SK-MEL-5 (cell line): ENCODE measurements at regions not wholly inside any gene's neighbourhood (a gene's known extent, or its start where the extent isn't known, plus 50 kb on each side); places are given as distances from the start of the nearest gene placed in this dataset.

Source experiments
- DNase-seq: peaks from one replicate; pipeline ENCODE4 v3.0.0-alpha.2; 2016; ENCODE audit warnings: low read depth, low spot score
- in situ Hi-C: cut with HindIII; loops from 2 replicates; pipeline ENCODE4 v1.10.0; 2016; ENCODE audit warnings: low sequenced_read_pairs, high pct_unique_total_duplicates, low pct_unique_long_range_greater_than_20kb

DNA sequence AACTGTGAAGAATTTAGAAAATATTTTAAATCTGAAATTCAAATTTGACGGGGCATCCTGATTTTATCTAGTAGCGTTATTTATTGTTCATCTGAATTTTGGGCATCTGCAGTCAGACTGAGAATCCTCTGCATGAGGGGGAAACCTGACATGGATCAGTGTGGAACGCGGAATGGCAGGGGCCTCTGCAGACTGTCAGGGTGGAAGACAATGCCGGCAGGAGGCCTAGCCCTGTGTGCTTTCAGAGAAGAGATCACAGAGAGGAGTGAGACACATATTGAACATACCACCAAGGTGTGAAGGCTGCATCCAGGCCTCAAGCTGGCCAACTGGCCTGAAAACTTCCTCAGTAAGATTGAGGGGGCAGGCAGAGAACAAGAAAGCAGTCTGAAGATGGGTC is 921.1 kb upstream of the GHITM start:
- in situ Hi-C loops: no loop called here
- DNase-seq: no peak

DNA sequence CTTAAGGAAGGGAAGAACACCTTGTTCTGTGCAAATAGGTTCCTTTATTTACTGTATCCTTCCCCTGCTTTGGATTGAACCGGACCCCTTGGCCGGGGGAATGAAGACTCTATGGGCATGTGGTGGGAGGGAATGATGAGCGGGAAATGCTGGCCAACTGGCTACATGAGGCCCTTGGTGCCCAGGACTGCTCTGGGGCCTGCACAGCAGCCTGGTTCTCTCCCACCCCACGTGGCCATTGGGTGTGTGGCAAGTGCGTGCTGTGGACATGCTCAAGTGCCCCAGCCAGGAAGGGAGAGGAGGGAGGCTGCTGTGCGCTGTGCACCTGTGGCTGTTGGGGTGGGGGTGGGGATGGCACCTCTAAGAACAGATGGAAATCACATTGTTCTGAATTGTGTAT is 917.0 kb upstream of the GHITM start:
- DNase-seq: no peak
- in situ Hi-C loops: no loop called here

DNA sequence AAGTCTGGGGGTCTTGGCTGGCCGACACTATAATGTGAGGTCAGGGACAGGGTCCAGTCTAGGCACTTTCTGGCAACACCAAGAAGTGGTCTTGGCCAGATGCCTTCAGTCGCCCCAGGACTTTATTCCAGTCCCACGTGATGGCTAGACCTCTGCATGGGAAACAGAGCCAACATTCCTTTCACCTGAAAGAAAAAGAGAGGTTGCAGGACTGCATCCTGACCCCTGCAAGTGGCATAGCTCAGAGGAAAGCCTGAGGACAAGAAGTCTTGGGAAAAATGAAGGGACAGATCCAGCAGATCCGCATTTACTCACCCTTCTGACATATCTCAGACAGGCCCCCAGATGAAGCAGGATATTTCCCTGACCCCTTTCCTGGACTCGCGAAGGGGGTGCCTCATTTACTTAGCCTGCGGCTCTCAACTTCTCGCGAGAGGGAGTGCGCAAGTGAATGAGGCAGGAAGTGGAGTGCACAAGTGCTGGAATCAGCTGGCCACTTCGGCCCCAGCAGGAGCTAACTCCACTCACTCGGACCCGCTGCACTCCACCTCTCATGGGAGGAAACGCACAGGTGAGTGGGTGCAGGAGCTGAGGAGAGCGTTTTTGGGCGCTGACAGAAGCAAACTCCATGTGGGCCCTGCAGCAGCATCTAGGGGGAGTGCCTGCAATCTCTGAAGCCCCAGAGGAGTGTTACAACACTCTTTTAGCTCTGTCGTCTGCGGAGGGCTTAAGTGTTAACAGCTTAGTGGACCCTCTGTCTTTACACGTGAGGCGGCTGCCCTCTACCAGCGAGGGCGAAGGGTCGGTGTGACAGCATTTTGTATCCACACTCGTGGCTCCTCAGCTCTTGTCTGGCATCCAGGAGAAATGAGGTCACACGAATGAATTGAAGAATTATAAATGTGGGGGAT is 916.2 kb upstream of the GHITM start:
- no peak for DNase-seq
- in situ Hi-C loops: no loop called here

DNA sequence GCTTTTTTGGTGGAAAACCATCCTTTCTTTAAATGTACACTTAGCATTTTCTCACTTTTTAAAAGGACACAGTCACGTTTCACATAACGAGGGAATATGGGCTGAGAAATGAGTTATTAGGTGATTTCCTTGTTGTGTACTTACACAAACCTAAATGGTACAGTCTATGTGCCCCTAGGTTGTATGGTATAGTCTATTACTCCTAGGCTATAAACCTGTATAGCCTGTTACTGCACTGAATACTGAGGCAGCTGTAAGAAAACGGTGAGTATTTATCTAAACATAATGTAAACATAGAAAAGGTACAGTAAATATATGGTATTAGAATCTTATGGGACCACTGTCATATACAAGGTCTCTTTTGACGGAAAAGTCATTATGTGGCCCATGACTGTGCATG is 913.5 kb upstream of the GHITM start:
- DNase-seq: no peak
- in situ Hi-C loops: no loop called here

DNA sequence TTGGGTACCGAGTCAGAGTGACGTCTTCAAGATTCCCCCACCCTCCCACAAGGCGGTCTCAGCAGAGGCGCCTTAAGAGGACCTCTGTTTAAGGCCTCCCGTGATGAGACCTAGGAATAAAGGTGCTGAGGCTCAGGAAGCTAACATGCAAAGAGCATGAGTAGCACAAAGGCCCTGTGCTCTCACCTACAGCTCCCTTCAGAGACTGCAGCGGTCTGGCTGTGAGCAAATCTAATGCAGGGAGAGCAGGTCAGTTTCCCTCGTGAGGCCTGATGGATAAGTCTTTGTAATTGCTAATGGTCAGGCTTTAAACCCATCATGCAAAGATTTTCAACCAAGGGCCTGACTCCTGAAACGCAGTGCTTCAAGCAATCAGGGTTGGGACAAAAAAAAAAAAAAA is 909.3 kb upstream of the GHITM start:
- in situ Hi-C loops: no loop called here

DNA sequence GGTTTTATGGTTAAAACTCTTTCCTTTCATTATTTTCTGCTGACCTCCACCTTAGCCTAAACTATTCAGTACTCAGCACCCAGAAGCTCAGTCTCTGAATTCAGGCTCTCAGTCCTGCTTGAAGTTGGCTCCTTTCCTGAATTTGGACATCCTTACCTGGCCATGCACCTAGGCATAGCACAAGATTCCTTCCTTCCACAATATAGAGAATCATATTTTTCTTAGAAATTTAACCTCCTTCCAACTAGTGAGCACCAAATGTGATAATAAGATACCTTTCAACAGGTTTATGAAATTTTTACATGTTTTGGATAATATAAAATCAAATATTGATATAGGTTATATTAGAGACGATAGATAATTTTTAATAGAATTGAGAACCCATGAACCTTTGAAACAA is 905.6 kb upstream of the GHITM start:
- in situ Hi-C loops: no loop called here
- DNase-seq: no peak

More for the DNA sequence above, 909.3 kb upstream of the GHITM start:
- DNase-seq: no peak

DNA sequence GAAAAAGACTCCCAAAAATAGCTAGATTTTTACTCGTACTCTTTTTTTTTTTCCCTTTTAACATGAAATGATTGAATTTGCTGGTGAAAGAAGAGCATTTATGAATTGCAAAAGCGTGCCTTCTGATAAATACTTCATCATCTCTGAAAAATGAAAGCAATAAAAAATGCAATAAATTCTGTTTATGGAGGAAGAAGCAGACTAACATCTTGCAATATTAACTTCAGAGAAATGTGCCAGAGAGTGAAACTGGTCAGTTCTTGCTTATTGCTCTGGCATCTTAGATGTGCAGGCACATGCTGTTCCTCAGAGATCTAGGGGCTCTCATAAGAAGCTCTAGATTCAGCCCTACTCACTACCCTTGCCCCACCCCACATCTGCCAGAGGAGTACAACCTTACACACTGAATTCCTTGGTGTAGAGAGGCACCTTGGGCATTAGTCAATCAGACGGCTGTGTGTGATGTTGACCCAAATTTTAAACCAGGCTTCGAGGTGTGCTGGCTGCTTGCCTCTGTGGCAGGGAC is 891.1 kb upstream of the GHITM start:
- in situ Hi-C loops: no loop called here
- no peak for DNase-seq

DNA sequence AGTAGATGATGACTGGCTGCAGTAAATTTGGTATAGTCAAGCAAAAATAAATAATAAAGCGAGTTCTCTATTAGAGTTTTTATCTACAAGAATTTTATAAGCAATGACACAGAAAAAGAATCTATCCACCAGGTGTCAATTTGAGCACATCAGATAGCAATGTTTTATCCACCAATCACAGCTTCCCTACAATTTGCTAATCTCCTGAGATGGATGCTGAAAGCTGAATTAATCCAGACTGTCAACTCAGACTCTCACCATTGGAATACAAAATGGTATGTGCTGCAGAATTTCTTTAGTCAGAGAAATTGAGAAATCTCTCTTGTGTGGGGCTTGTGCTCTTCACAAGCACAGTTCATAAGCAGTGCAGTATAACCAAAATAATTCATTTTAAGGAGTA is 888.9 kb upstream of the GHITM start:
- in situ Hi-C loops: no loop called here
- no peak for DNase-seq

DNA sequence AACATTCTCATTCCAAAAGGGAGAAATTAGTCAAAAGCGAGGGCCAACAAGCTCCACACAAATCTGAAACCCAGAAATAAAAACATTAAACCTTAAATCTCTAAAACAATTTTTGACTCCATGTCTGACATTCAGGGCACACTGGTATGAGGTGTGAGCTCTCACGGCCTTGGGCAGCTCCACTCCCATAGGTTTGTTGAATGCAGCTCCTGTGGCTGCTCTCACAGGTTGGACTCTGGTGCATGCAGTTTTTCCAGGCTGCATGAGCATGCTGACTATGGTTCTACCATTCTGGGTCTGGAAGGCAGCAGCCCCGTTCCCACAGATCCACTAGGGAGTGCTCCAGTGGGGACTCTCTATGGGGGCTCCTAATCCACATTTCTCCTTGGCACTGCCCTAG is 887.1 kb upstream of the GHITM start:
- in situ Hi-C loops: no loop called here
- DNase-seq: no peak

DNA sequence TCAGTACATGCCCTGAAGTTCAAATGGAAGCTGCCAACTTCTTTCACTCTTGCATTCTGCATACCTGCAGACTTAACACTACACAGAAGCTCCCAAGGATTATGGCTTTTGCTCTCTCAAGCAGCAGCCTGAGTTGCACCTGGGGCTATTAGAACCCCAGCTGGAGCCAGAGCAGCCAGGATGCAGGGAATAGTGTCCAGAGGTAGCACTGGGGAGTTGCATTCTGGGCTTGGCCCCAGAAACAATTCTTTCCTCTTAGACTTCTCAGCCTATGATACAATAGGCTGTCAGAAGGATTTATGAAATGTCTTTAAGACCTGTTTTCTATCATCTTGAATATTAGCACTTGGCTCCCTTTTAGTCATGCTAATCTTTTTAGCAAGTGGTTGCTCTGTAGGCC is 886.7 kb upstream of the GHITM start:
- no peak for DNase-seq
- in situ Hi-C loops: no loop called here

DNA sequence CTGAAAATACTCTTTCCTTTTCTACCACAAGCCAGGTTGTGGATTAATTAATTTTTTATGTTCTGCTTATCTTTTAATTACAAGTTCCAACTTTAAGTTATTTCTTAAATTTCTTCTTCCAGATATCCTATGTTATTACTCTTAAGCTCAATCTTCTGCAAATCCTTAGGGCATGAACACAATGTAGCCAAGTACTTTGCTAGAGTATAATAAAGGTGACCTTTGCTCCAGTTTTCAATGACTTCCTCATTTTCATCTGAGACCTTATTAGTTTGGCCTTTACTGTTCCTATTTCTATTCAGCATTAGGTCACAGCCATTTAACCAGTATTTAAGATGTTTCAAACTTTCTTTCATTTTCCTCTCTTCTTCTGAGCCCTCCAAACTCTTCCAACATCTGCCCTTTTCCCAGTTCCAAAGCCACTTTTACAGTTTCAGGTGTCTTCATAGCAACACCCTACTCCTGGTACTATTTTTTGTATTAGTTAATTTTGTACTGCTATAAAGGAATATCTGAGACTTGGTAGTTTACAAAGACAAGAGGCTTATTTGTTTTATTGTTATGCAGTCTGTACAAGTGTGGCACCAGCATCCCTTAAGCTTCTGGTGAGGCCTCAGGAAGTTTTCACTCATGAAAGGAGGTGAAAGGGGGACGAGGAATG is 886.2 kb upstream of the GHITM start:
- DNase-seq: no peak
- in situ Hi-C loops: no loop called here

DNA sequence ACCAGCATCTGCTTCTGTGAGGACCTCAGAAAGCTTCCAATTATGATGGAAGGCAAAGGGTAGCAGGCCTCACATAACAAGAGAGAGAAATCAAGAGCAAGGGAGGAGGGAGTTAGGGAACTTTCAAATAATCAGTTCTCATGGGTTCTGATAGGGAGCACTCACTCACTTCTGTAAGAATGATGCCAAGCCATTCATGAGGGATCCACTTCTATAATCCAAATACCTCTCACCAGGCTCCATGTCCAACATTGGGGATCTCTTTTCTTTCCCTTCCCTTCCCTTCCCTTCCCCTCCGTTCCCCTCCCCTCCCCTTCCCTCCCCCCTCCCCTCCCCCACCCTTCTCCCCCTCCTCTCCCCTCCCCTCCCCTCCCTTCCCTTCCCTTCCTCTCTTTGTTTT is 884.6 kb upstream of the GHITM start:
- in situ Hi-C loops: no loop called here
- no peak for DNase-seq

DNA sequence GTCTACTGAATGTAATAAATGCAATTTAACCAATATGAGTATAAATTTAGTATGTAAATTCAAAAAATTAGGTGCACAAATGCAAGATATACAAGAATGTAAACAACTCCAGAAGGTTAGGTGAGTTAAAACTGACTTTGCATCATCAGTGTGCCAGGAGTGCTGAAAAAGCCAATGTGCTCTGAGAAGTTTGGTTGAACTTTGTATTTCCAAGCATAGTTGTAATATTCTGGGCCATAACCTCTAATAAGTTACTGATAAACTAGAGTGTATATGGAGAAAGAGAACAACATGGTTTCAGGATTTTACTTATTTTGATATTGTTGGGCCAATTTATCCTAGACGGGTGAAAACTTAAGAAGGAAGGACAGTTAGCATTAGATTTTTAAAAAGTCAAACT is 876.9 kb upstream of the GHITM start:
- DNase-seq: no peak
- in situ Hi-C loops: no loop called here

DNA sequence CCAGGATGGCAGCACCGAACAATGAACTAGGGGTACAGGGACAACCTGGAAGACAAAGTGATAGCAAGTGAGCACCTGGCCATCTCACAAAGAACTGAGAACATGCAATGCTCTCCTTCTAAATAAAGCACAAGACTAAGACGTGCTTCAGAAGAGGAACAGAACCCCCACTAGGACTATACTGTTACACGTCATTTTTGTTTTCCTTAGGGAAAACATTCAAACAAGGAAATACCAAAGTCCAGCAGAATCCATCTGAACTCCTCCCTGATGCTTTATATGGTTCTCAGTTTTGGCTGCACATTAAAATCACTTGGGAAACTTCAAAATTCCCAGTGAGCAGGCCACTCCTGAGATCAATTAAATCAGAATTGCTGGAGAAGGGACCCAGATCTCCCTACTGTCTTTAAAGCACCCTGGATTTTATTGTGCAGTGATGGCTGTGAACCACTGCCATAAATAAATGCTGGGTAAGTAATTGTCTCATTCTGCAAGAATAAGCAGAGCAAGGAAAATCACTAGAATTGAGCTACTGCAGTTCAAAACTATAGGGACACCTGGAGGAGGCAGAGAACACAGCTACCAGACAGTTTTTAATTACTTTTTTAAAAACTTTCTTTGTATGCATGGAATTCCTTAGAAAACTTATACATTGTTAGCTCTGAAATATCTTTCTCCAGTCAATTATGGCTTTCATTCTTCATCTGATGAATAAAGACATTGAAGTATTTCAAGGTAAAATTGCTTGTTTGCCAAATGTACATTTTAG is 866.5 kb upstream of the GHITM start:
- no peak for DNase-seq
- in situ Hi-C loops: no loop called here

DNA sequence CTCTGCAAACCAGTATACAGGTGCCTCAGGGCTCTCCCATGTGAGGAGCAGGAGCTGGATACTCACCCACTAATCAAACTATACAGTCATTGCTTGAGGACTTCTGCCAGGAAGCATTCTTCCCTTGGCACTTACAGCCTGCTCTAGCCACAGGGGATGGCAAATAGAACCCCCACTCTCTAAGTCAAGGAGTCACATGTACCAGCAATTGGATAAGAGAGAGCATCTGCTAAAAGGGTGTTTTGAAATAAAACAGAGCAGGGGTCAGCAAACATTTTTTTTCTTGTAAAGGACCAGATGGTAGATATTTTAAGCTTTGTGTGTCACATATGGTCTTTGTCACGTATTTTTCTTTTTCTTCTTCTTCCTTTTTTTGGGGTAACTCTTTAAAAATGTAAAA is 865.2 kb upstream of the GHITM start:
- DNase-seq: no peak
- in situ Hi-C loops: no loop called here

DNA sequence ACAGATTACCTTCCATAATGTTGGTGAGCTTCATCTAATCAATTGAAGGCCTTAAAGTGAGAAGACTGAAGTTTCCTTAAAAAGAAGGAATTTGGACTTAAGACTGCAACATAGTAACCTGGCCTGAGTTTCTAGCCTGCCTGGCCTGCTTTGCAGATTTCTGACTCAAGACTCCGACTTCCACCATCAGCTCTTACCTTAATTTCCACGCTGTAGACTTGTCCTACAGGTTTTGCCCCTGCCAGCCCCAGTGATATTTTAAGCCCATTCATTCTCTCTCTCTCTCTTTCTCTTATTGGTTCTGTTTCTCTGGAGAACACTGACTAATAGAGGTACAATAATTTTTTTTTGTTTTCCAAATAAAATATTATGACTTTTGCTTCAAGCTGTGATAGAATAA is 862.3 kb upstream of the GHITM start:
- DNase-seq: no peak
- in situ Hi-C loops: no loop called here

DNA sequence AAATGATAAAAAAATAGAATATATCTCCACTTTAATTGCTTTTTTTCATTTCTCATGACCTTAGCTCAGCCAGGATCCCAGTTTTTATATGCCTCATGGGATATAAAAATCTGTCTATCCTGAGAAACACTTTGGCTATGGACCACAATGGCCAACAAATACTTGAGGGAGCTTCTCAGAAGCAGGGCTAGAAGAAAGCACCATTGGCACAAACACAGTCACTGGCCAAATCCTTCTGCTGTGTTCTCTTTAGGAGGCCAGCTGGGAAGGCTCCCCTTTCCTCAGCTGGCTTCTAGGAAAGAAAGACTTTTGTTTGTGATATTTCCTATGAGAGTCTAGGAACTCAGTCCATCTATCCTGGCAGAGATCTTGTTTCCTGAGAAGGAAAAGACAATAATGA is 856.2 kb upstream of the GHITM start:
- in situ Hi-C loops: no loop called here
- no peak for DNase-seq

DNA sequence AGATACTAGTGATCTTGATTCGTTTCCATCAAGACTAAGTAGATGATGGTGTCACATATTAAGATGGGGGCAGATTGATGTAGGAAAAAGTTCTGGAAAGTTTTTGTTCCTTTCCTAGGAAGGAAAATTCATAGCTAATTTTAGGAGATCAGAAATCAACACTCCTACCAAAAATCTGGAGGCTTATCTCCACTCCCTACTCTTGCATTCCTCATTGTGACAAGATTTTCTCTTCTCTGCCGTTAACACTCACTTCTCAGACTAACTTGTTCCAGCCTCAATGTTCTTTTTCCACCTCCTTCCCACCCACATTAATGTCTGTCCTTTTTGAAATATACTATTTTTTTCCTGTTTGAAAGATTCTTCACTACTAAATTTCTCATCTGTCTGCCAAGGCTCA is 851.9 kb upstream of the GHITM start:
- in situ Hi-C loops: no loop called here
- no peak for DNase-seq
